Duodenal mucosa (tissue), 2 donors: ENCODE measurements at regions not wholly inside any gene's neighbourhood (a gene's known extent, or its start where the extent isn't known, plus 50 kb on each side); places are given as distances from the start of the nearest gene placed in this dataset.

Experiments used
- H3K27ac ChIP-seq: one replicate; pipeline ENCODE4 v1.7.0; 2013; ENCODE audit warnings: low read depth, low read length
- H3K27me3 ChIP-seq, 2 donors: one replicate each; pipeline ENCODE4 v1.7.0; 2013; ENCODE audit warnings: low read length in 2 of 2, control low read depth in 1 of 2; ENCODE audit not compliant: insufficient read depth in 2 of 2, control insufficient read depth in 1 of 2
- H3K36me3 ChIP-seq, 2 donors: one replicate each; pipeline ENCODE4 v1.7.0; 2013; ENCODE audit warnings: low read length in 2 of 2, control low read depth in 1 of 2; ENCODE audit not compliant: insufficient read depth in 2 of 2, control insufficient read depth in 1 of 2
- H3K4me1 ChIP-seq, 2 donors: one replicate each; pipeline ENCODE4 v1.7.0; 2013; ENCODE audit warnings: low read length in 2 of 2, control low read depth in 1 of 2; ENCODE audit not compliant: insufficient read depth in 2 of 2, control insufficient read depth in 1 of 2
- H3K4me3 ChIP-seq, 2 donors: one replicate each; pipeline ENCODE4 v1.7.0; 2013; ENCODE audit warnings: low read length in 2 of 2, low read depth in 1 of 2
- H3K9ac ChIP-seq, 2 donors: one replicate each; pipeline ENCODE4 v1.7.0; 2013; ENCODE audit warnings: low read length in 2 of 2, low read depth in 1 of 2
- H3K9me3 ChIP-seq, 2 donors: one replicate each; pipeline ENCODE4 v1.7.0; 2013; ENCODE audit warnings: low read length in 2 of 2, control low read depth in 1 of 2; ENCODE audit not compliant: control insufficient read depth in 1 of 2

GRCh38 chr4:184292465-184292867 lies 74.8 kb upstream of the ENPP6 start:
- peaks cover 24 to 31% of the 10 kb centered on the region in 2 donors for H3K4me1 ChIP-seq
- no peak overlapping the region for H3K4me3 ChIP-seq
- no peaks in the 10 kb centered on the region for H3K36me3 ChIP-seq
- H3K9ac ChIP-seq = no peak overlapping the region
- no peak overlapping the region for H3K27ac ChIP-seq
- H3K27me3 ChIP-seq = no peaks in the 10 kb centered on the region
- no peaks in the 10 kb centered on the region for H3K9me3 ChIP-seq

GRCh38 chr4:184289179-184289535 lies 71.5 kb upstream of the ENPP6 start:
- Histone ChIP-seq H3K9ac (peak overlapping the region in 1 of 2 donors; percentile 45), H3K4me1 (peaks cover 25 to 34% of the 10 kb centered on the region in 2 donors), H3K36me3 (no peaks in the 10 kb centered on the region), H3K27ac (peak overlapping the region; percentile 17), H3K4me3 (peak overlapping the region in 1 of 2 donors; percentile 27), H3K27me3 (no peaks in the 10 kb centered on the region), H3K9me3 (no peaks in the 10 kb centered on the region)

- H3K27ac ChIP-seq = peak overlapping the region; percentile 17
- no peaks in the 10 kb centered on the region for H3K27me3 ChIP-seq
- H3K4me1 ChIP-seq = peaks cover 28% of the 10 kb centered on the region in 2 donors
- peak overlapping the region; percentile 33 to 45 for H3K9ac ChIP-seq
- H3K4me3 ChIP-seq = peak overlapping the region in 1 of 2 donors; percentile 27
- no peaks in the 10 kb centered on the region for H3K9me3 ChIP-seq
- no peaks in the 10 kb centered on the region for H3K36me3 ChIP-seq
Observed at GRCh38 chr4:184288451-184289178, 70.9 kb upstream of the ENPP6 start.

GRCh38 chr4:184287697-184288255 lies 70.1 kb upstream of the ENPP6 start:
- no peaks in the 10 kb centered on the region for H3K27me3 ChIP-seq
- H3K4me1 ChIP-seq = peaks cover 27 to 34% of the 10 kb centered on the region in 2 donors
- H3K9ac ChIP-seq = peak overlapping the region; percentile 4 to 11
- no peaks in the 10 kb centered on the region for H3K36me3 ChIP-seq
- no peaks in the 10 kb centered on the region for H3K9me3 ChIP-seq
- peak overlapping the region in 1 of 2 donors; percentile 23 for H3K4me3 ChIP-seq
- no peak overlapping the region for H3K27ac ChIP-seq

- Histone ChIP-seq H3K4me3 (no peak overlapping the region), H3K27me3 (no peaks in the 10 kb centered on the region), H3K36me3 (no peaks in the 10 kb centered on the region), H3K9ac (no peak overlapping the region), H3K9me3 (no peaks in the 10 kb centered on the region), H3K27ac (no peak overlapping the region), H3K4me1 (peaks cover 41 to 43% of the 10 kb centered on the region in 2 donors)
Observed at GRCh38 chr4:184286358-184286757, 68.7 kb upstream of the ENPP6 start.

- no peaks in the 10 kb centered on the region for H3K27me3 ChIP-seq
- H3K36me3 ChIP-seq = no peaks in the 10 kb centered on the region
- no peak overlapping the region for H3K27ac ChIP-seq
- H3K9me3 ChIP-seq = no peaks in the 10 kb centered on the region
- H3K4me3 ChIP-seq = no peak overlapping the region
- no peak overlapping the region for H3K9ac ChIP-seq
- peaks cover 43 to 49% of the 10 kb centered on the region in 2 donors for H3K4me1 ChIP-seq
Observed at GRCh38 chr4:184284742-184285141, 67.1 kb upstream of the ENPP6 start.

- Histone ChIP-seq H3K9ac (no peak overlapping the region), H3K4me3 (no peak overlapping the region), H3K9me3 (no peaks in the 10 kb centered on the region), H3K27ac (no peak overlapping the region), H3K27me3 (no peaks in the 10 kb centered on the region), H3K36me3 (no peaks in the 10 kb centered on the region), H3K4me1 (peaks cover 41 to 48% of the 10 kb centered on the region in 2 donors)
Observed at GRCh38 chr4:184284336-184284690, 66.6 kb upstream of the ENPP6 start.

GRCh38 chr4:184283659-184284335 lies 66.1 kb upstream of the ENPP6 start:
- Histone ChIP-seq H3K27me3 (no peaks in the 10 kb centered on the region), H3K9me3 (no peaks in the 10 kb centered on the region), H3K9ac (peak overlapping the region in 1 of 2 donors; percentile 12), H3K4me1 (peaks cover 36 to 42% of the 10 kb centered on the region in 2 donors), H3K4me3 (no peak overlapping the region), H3K36me3 (no peaks in the 10 kb centered on the region), H3K27ac (peak overlapping the region; percentile 41)

GRCh38 chr4:184282895-184283654 lies 65.4 kb upstream of the ENPP6 start:
- no peak overlapping the region for H3K27ac ChIP-seq
- no peaks in the 10 kb centered on the region for H3K27me3 ChIP-seq
- no peaks in the 10 kb centered on the region for H3K36me3 ChIP-seq
- no peak overlapping the region for H3K4me3 ChIP-seq
- H3K9me3 ChIP-seq = no peaks in the 10 kb centered on the region
- peaks cover 29 to 35% of the 10 kb centered on the region in 2 donors for H3K4me1 ChIP-seq
- H3K9ac ChIP-seq = no peak overlapping the region
